ENCODE measurements at regions not wholly inside any gene's neighbourhood (a gene's known extent, or its start where the extent isn't known, plus 50 kb on each side); places are given as distances from the start of the nearest gene placed in this dataset.

DNA sequence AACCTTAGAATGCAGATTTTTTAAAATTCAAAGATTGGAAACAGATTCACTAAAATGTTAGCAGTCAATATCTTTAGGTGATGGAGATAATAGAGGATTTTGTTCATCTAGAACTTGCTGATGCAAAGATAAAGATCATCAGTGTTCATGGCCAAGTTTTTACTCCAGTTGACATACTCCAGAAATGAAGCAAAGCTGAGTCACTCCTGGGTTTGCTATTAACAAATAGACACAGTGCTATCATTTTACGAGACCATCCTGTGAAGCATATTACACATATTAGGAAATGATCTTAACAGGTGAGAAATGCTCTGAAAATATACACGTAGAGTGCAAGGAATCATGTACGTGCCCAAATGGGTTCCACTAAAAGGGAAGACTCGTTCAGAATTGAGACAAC is 170.6 kb upstream of the FAM9B start:
- H3K4me1 ChIP-seq (ENCODE audit: insufficient read depth, low read length), result no peaks in the 10 kb centered on the region
- H3K27ac ChIP-seq (ENCODE audit: low read depth, low read length), result no peak overlapping the region
- H3K27me3 ChIP-seq (ENCODE audit: control insufficient read depth in 1 of 2, insufficient read depth in 2 of 2, low read length in 2 of 2), result no peaks in the 10 kb centered on the region
- no peak overlapping the region for H3K9ac ChIP-seq (ENCODE audit: low read length)
- H3K4me3 ChIP-seq (ENCODE audit: low read depth in 1 of 2, low read length in 2 of 2), result no peak overlapping the region
- H3K9me3 ChIP-seq (ENCODE audit: low read length), result no peaks in the 10 kb centered on the region
- H3K36me3 ChIP-seq (ENCODE audit: insufficient read depth, low read length), result no peaks in the 10 kb centered on the region

- H3K36me3 ChIP-seq (ENCODE audit: insufficient read depth, low read length), result no peaks in the 10 kb centered on the region
- H3K9ac ChIP-seq (ENCODE audit: low read length), result no peak overlapping the region
- H3K4me3 ChIP-seq (ENCODE audit: low read depth in 1 of 2, low read length in 2 of 2), result no peak overlapping the region
- no peaks in the 10 kb centered on the region for H3K27me3 ChIP-seq (ENCODE audit: control insufficient read depth in 1 of 2, insufficient read depth in 2 of 2, low read length in 2 of 2)
- no peaks in the 10 kb centered on the region for H3K4me1 ChIP-seq (ENCODE audit: insufficient read depth, low read length)
- no peaks in the 10 kb centered on the region for H3K9me3 ChIP-seq (ENCODE audit: low read length)
- no peak overlapping the region for H3K27ac ChIP-seq (ENCODE audit: low read depth, low read length)
Observed at GRCh38 chrX:9205599-9206223, 171.8 kb upstream of the FAM9B start.

GRCh38 chrX:9207142-9207541 is 173.2 kb upstream of the FAM9B start:
- H3K27ac ChIP-seq (ENCODE audit: low read depth, low read length), result no peak overlapping the region
- H3K9ac ChIP-seq (ENCODE audit: low read length), result no peak overlapping the region
- no peaks in the 10 kb centered on the region for H3K36me3 ChIP-seq (ENCODE audit: insufficient read depth, low read length)
- H3K4me3 ChIP-seq (ENCODE audit: low read depth in 1 of 2, low read length in 2 of 2), result no peak overlapping the region
- H3K27me3 ChIP-seq (ENCODE audit: control insufficient read depth in 1 of 2, insufficient read depth in 2 of 2, low read length in 2 of 2), result no peaks in the 10 kb centered on the region
- no peaks in the 10 kb centered on the region for H3K4me1 ChIP-seq (ENCODE audit: insufficient read depth, low read length)
- H3K9me3 ChIP-seq (ENCODE audit: low read length), result no peaks in the 10 kb centered on the region

DNA sequence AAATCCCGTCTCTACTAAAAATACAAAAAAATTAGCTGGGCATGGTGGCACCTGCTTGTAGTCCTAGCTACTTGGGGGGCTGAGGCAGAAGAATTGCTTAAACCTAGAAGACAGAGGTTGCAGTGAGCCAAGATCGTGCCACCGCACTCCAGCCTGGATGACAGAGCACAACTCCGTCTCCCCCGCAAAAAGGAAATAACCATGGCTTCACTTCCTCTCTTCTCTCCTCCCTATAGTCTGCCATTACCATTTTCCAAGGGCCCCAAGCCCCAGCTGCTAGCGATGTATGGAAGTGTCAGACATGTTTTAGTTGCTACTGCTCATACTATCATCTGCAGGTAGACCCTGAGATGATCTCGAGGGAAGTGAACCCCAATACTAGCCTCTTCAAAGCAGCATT is 177.3 kb upstream of the FAM9B start:
- no peaks in the 10 kb centered on the region for H3K36me3 ChIP-seq (ENCODE audit: insufficient read depth, low read length)

GRCh38 chrX:9221781-9222180 is 187.9 kb upstream of the FAM9B start:
- no peak overlapping the region for H3K27ac ChIP-seq (ENCODE audit: low read depth, low read length)
- no peak overlapping the region for H3K4me3 ChIP-seq (ENCODE audit: low read depth in 1 of 2, low read length in 2 of 2)

More for the DNA sequence above, 177.3 kb upstream of the FAM9B start:
- H3K9ac ChIP-seq (ENCODE audit: low read length), result no peak overlapping the region
- no peak overlapping the region for H3K27ac ChIP-seq (ENCODE audit: low read depth, low read length)
- no peaks in the 10 kb centered on the region for H3K9me3 ChIP-seq (ENCODE audit: low read length)
- H3K27me3 ChIP-seq (ENCODE audit: control insufficient read depth in 1 of 2, insufficient read depth in 2 of 2, low read length in 2 of 2), result no peaks in the 10 kb centered on the region
- H3K4me1 ChIP-seq (ENCODE audit: insufficient read depth, low read length), result no peaks in the 10 kb centered on the region
- no peak overlapping the region for H3K4me3 ChIP-seq (ENCODE audit: low read depth in 1 of 2, low read length in 2 of 2)

GRCh38 chrX:9222299-9222698 is 188.4 kb upstream of the FAM9B start:
- Histone ChIP-seq H3K4me1 (ENCODE audit: insufficient read depth, low read length) (peaks cover 7% of the 10 kb centered on the region), H3K4me3 (ENCODE audit: low read depth in 1 of 2, low read length in 2 of 2) (no peak overlapping the region), H3K9me3 (ENCODE audit: low read length) (no peaks in the 10 kb centered on the region), H3K36me3 (ENCODE audit: insufficient read depth, low read length) (no peaks in the 10 kb centered on the region), H3K27ac (ENCODE audit: low read depth, low read length) (no peak overlapping the region), H3K27me3 (ENCODE audit: control insufficient read depth in 1 of 2, insufficient read depth in 2 of 2, low read length in 2 of 2) (no peaks in the 10 kb centered on the region), H3K9ac (ENCODE audit: low read length) (no peak overlapping the region)

More at GRCh38 chrX:9221781-9222180, 187.9 kb upstream of the FAM9B start:
- Histone ChIP-seq H3K4me1 (ENCODE audit: insufficient read depth, low read length) (peaks cover 7% of the 10 kb centered on the region), H3K9ac (ENCODE audit: low read length) (no peak overlapping the region), H3K9me3 (ENCODE audit: low read length) (no peaks in the 10 kb centered on the region), H3K27me3 (ENCODE audit: control insufficient read depth in 1 of 2, insufficient read depth in 2 of 2, low read length in 2 of 2) (no peaks in the 10 kb centered on the region), H3K36me3 (ENCODE audit: insufficient read depth, low read length) (no peaks in the 10 kb centered on the region)

DNA sequence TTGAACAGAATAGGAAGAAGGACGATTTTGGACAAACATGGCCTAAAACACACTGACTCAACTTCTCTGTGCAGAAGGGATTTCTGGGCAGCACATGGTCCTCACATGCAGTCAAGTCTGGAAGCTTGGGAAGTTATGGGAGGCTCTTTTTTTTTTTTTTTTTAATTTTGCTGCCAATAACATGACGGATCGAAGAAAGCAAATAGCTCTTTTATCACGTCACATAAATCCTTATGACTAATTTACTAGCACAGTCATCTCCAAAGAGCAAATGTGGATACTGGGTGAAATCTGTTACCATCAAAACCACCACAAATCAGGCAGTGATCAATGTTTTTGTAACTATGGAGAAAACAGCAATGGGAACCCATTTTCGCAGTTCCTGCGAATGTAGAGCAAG is 193.3 kb upstream of the FAM9B start:
- Histone ChIP-seq H3K36me3 (ENCODE audit: insufficient read depth, low read length) (no peaks in the 10 kb centered on the region), H3K27me3 (ENCODE audit: control insufficient read depth in 1 of 2, insufficient read depth in 2 of 2, low read length in 2 of 2) (no peaks in the 10 kb centered on the region), H3K9ac (ENCODE audit: low read length) (no peak overlapping the region), H3K9me3 (ENCODE audit: low read length) (no peaks in the 10 kb centered on the region), H3K4me3 (ENCODE audit: low read depth in 1 of 2, low read length in 2 of 2) (no peak overlapping the region), H3K4me1 (ENCODE audit: insufficient read depth, low read length) (peaks cover 1% of the 10 kb centered on the region), H3K27ac (ENCODE audit: low read depth, low read length) (no peak overlapping the region)

- H3K9ac ChIP-seq (ENCODE audit: low read length), result no peak overlapping the region
- no peaks in the 10 kb centered on the region for H3K36me3 ChIP-seq (ENCODE audit: insufficient read depth, low read length)
- no peaks in the 10 kb centered on the region for H3K9me3 ChIP-seq (ENCODE audit: low read length)
- H3K27me3 ChIP-seq (ENCODE audit: control insufficient read depth in 1 of 2, insufficient read depth in 2 of 2, low read length in 2 of 2), result no peaks in the 10 kb centered on the region
- H3K27ac ChIP-seq (ENCODE audit: low read depth, low read length), result no peak overlapping the region
- no peak overlapping the region for H3K4me3 ChIP-seq (ENCODE audit: low read depth in 1 of 2, low read length in 2 of 2)
- H3K4me1 ChIP-seq (ENCODE audit: insufficient read depth, low read length), result no peaks in the 10 kb centered on the region
Observed at GRCh38 chrX:9231491-9231890, 197.6 kb upstream of the FAM9B start.

DNA sequence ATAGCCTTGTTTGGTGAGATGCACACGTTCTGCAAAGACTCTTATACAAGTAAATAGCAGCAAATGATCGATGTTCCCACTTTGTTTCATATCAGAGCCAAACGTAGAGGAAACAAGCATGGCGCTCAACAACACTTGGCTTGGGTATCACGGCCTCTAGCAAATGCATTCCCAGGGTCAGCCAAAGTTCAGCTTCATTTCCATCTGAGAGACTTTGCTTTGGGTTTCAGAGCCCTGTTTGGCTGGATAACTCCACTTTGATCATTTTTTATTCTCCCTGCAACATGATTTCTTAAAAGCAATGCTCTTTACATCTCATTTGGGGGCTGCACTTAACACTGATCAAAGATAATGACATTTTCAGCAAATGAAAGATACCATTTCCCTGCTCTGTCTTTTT is 199.2 kb upstream of the FAM9B start:
- no peaks in the 10 kb centered on the region for H3K9me3 ChIP-seq (ENCODE audit: low read length)
- H3K27me3 ChIP-seq (ENCODE audit: control insufficient read depth in 1 of 2, insufficient read depth in 2 of 2, low read length in 2 of 2), result no peaks in the 10 kb centered on the region
- no peak overlapping the region for H3K4me3 ChIP-seq (ENCODE audit: low read depth in 1 of 2, low read length in 2 of 2)
- no peak overlapping the region for H3K27ac ChIP-seq (ENCODE audit: low read depth, low read length)
- no peak overlapping the region for H3K9ac ChIP-seq (ENCODE audit: low read length)
- H3K4me1 ChIP-seq (ENCODE audit: insufficient read depth, low read length), result no peaks in the 10 kb centered on the region
- H3K36me3 ChIP-seq (ENCODE audit: insufficient read depth, low read length), result no peaks in the 10 kb centered on the region

DNA sequence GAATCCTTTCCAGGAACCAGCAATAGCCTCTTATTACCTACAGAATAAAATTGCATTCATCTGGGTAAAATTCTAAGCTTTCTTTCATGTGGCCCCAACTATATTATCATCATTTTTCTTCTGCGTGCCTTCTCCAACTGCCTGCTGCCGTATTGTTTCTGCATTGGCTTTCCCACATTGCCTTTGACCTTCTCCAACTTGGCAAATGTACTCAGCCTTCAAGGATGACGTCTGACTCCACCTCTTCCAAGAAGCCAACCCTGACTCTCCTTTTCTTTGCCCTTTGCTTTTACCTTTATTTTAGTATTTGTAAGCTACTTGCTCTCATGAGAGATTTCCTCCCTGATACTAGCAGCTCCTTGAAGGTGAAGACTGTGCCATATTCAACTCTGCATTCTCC is 200.4 kb upstream of the FAM9B start:
- Histone ChIP-seq H3K9me3 (ENCODE audit: low read length) (no peaks in the 10 kb centered on the region), H3K36me3 (ENCODE audit: insufficient read depth, low read length) (no peaks in the 10 kb centered on the region), H3K27me3 (ENCODE audit: control insufficient read depth in 1 of 2, insufficient read depth in 2 of 2, low read length in 2 of 2) (no peaks in the 10 kb centered on the region), H3K9ac (ENCODE audit: low read length) (no peak overlapping the region), H3K4me3 (ENCODE audit: low read depth in 1 of 2, low read length in 2 of 2) (no peak overlapping the region), H3K4me1 (ENCODE audit: insufficient read depth, low read length) (no peaks in the 10 kb centered on the region), H3K27ac (ENCODE audit: low read depth, low read length) (no peak overlapping the region)

GRCh38 chrX:9235722-9236121 is 201.8 kb upstream of the FAM9B start:
- H3K4me3 ChIP-seq (ENCODE audit: low read depth in 1 of 2, low read length in 2 of 2), result no peak overlapping the region

DNA sequence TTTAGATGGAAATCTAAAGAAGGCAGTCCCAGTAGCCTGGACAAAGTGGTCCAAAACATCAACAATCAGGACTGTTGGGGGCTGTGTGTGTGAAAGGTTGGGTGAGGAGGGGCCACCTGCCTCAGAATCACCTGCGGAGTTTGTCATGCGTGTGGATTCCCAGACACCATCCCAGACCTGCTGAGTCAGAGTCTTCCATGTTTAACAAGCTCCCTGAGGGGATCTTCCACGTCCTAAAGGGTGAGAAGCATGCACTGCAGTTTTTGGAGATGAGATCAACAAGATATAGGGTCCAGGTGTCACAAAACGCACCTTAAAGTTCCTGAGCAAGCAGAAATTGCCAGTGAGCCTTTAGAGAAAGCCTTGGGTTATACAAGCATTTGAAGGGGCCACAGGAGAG is 207.0 kb upstream of the FAM9B start:
- Histone ChIP-seq H3K4me1 (ENCODE audit: insufficient read depth, low read length) (no peaks in the 10 kb centered on the region), H3K36me3 (ENCODE audit: insufficient read depth, low read length) (no peaks in the 10 kb centered on the region), H3K27me3 (ENCODE audit: control insufficient read depth in 1 of 2, insufficient read depth in 2 of 2, low read length in 2 of 2) (no peaks in the 10 kb centered on the region), H3K9me3 (ENCODE audit: low read length) (no peaks in the 10 kb centered on the region), H3K27ac (ENCODE audit: low read depth, low read length) (no peak overlapping the region), H3K4me3 (ENCODE audit: low read depth in 1 of 2, low read length in 2 of 2) (no peak overlapping the region), H3K9ac (ENCODE audit: low read length) (no peak overlapping the region)

More at GRCh38 chrX:9235722-9236121, 201.8 kb upstream of the FAM9B start:
- Histone ChIP-seq H3K4me1 (ENCODE audit: insufficient read depth, low read length) (no peaks in the 10 kb centered on the region), H3K27me3 (ENCODE audit: control insufficient read depth in 1 of 2, insufficient read depth in 2 of 2, low read length in 2 of 2) (no peaks in the 10 kb centered on the region), H3K9ac (ENCODE audit: low read length) (no peak overlapping the region), H3K9me3 (ENCODE audit: low read length) (no peaks in the 10 kb centered on the region), H3K36me3 (ENCODE audit: insufficient read depth, low read length) (no peaks in the 10 kb centered on the region), H3K27ac (ENCODE audit: low read depth, low read length) (no peak overlapping the region)

All from muscle layer of colon (tissue), 2 donors.